Right lobe of liver (tissue), 6 donors: ENCODE measurements at regions not wholly inside any gene's neighbourhood (a gene's known extent, or its start where the extent isn't known, plus 50 kb on each side); places are given as distances from the start of the nearest gene placed in this dataset.
A peak's percentile ranks its signal among the peaks of the same experiment; 100 is the strongest.

Experiments
- ATAC-seq, 4 donors: fragments of 200-7000 bp; cut with Tn5 transposase; one replicate each; pipeline ENCODE4 v1.9.1; 2020; ENCODE audit warnings: mild to moderate bottlenecking in 4 of 4, moderate library complexity in 4 of 4
- DNase-seq, 3 donors: peaks; one replicate each; pipeline ENCODE4 v3.0.0-alpha.2; 2020
- H3K27ac ChIP-seq, 3 donors: fragments of 200-600 bp; one replicate each; pipeline ENCODE4 v1.8.0; 2022
- H3K27me3 ChIP-seq, 2 donors: fragments of 200-600 bp; one replicate each; pipeline ENCODE4 v1.8.0; 2022
- H3K36me3 ChIP-seq, 4 donors: fragments of 200-600 bp; sonication (generic) in 1 of 4; one replicate each; pipeline versions ENCODE4 v1.5.1 to v1.8.0; 2017 to 2022; ENCODE audit warnings: control low read depth in 1 of 4
- H3K4me1 ChIP-seq, 4 donors: fragments of 200-600 bp; sonication (generic) in 1 of 4; one replicate each; pipeline versions ENCODE4 v1.5.1 to v1.8.0; 2017 to 2022; ENCODE audit warnings: control low read depth in 1 of 4
- H3K4me3 ChIP-seq, 3 donors: fragments of 200-600 bp; one replicate each; pipeline ENCODE4 v1.8.0; 2022
- H3K9me3 ChIP-seq, 4 donors: fragments of 200-600 bp; sonication (generic) in 1 of 4; one replicate each; pipeline versions ENCODE4 v1.5.1 to v1.8.0; 2017 to 2022; ENCODE audit warnings: control low read depth in 1 of 4
- POLR2A ChIP-seq: fragments of 450-650 bp; IDR thresholded peaks from one replicate; pipeline ENCODE4 v1.6.1; 2017; ENCODE audit warnings: antibody characterized with exemption, mild to moderate bottlenecking
- WGBS: methylation state at CpG from one replicate; pipeline ENCODE4 v1.1.6; 2018; ENCODE audit warnings: low coverage, low lambda C conversion rate; ENCODE audit not compliant: insufficient coverage; ENCODE audit errors: missing lambda C conversion rate; 5-methylcytosine and 5-hydroxymethylcytosine counted together
- intact Hi-C, 2 donors: fragments of 100-400 bp; cut with DNase I; formaldehyde crosslinking; loops; one replicate each; pipeline versions ENCODE4 v1.11.2 to v1.14.1; 2022
- TF ChIP-seq, protein P1 (sequence below), 4 donors: fragments of 200-600 bp in 3 of 4; fragments of 450-650 bp in 1 of 4; IDR thresholded peaks; one replicate each; pipeline versions ENCODE4 v1.5.1 to v1.8.0; 2016 to 2022; ENCODE audit warnings: antibody characterized with exemption in 4 of 4, mild to moderate bottlenecking in 2 of 4
- donor health status: DM: no; HTN: yes; CAD: no.
- donor health status: DM: no; HTN: no; CAD: no.
- donor health status: DM: no; HTN: no; CAD: no.
- donor health status: DM: no; HTN: yes; CAD: no.
- donor health status: DM: no; HTN: yes; CAD: no.

GRCh38 chr3:144351011-144351410 is 379.4 kb downstream of the DIPK2A start:
- ATAC-seq: peak in 3 of 4 donors; percentile 16 to 43 (median 42)
- no peak overlapping the region for H3K27ac ChIP-seq

DNA sequence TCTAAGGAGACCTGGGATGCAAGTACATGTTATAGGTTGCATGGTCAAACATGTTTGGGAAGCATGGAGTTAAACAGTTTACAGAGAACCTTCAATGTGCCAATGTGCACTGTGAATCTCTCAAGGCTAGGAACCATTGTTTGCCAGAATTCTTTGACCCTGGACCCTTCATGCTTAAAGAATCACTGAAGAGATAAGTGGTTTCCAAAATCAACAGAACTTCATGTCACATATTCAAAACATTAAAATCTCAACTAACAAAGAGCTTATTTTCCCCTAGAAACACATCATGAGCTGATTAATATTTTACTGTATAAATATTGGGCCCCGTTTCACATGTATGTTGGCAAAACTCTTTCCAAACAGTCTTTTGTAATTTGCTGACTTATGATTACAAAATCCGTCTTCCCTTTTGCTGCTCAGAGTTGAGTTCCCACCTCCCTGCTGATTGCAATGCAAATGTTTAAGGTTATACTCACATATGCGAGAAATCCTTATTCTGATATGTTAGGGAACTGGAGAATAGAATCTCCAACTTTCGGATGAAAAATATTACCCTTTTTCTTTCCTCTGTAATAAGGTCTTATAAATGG is 380.2 kb downstream of the DIPK2A start:
- TF ChIP-seq POLR2A: no peak
- TF ChIP-seq, protein P1, sequence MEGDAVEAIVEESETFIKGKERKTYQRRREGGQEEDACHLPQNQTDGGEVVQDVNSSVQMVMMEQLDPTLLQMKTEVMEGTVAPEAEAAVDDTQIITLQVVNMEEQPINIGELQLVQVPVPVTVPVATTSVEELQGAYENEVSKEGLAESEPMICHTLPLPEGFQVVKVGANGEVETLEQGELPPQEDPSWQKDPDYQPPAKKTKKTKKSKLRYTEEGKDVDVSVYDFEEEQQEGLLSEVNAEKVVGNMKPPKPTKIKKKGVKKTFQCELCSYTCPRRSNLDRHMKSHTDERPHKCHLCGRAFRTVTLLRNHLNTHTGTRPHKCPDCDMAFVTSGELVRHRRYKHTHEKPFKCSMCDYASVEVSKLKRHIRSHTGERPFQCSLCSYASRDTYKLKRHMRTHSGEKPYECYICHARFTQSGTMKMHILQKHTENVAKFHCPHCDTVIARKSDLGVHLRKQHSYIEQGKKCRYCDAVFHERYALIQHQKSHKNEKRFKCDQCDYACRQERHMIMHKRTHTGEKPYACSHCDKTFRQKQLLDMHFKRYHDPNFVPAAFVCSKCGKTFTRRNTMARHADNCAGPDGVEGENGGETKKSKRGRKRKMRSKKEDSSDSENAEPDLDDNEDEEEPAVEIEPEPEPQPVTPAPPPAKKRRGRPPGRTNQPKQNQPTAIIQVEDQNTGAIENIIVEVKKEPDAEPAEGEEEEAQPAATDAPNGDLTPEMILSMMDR (IDR thresholded peaks at IDR 0.05): no peak
- Histone ChIP-seq H3K4me3 (no peak overlapping the region), H3K27ac (no peak overlapping the region), H3K4me1 (peaks cover 0 to 16% (median 2%) of the 10 kb centered on the region in 4 donors), H3K9me3 (no peaks in the 10 kb centered on the region), H3K36me3 (no peaks in the 10 kb centered on the region), H3K27me3 (no peaks in the 10 kb centered on the region)
- ATAC-seq (peak in 3 of 4 donors; percentile 43 to 55 (median 45)), DNase-seq (no peak)
- intact Hi-C loops: no loop called here
- WGBS: 39% methylated on average over 4 of the region's 4 CpGs

More at GRCh38 chr3:144351011-144351410, 379.4 kb downstream of the DIPK2A start:
- no peak for DNase-seq
- H3K4me3 ChIP-seq: no peak overlapping the region
- no peaks in the 10 kb centered on the region for H3K36me3 ChIP-seq
- H3K4me1 ChIP-seq: peaks cover 0 to 16% (median 2%) of the 10 kb centered on the region in 4 donors
- no peak for TF ChIP-seq POLR2A
- TF ChIP-seq, protein P1 (IDR thresholded peaks at IDR 0.05): no peak
- WGBS: 34% methylated on average over 2 of the region's 2 CpGs
- intact Hi-C loops: no loop called here
- H3K9me3 ChIP-seq: no peaks in the 10 kb centered on the region
- H3K27me3 ChIP-seq: no peaks in the 10 kb centered on the region

- Histone ChIP-seq H3K27me3 (no peaks in the 10 kb centered on the region), H3K27ac (no peak overlapping the region), H3K9me3 (no peaks in the 10 kb centered on the region), H3K36me3 (no peaks in the 10 kb centered on the region), H3K4me3 (no peak overlapping the region), H3K4me1 (no peaks in the 10 kb centered on the region)
- ATAC-seq (no peak), DNase-seq (no peak)
- TF ChIP-seq, protein P1 (IDR thresholded peaks at IDR 0.05): no peak
- TF ChIP-seq POLR2A: no peak
- intact Hi-C loops: no loop called here
- 35% methylated on average over 2 of the region's 2 CpGs for WGBS
Observed at GRCh38 chr3:144358191-144358590, 386.6 kb downstream of the DIPK2A start.

GRCh38 chr3:144361002-144361401 is 389.4 kb downstream of the DIPK2A start:
- Histone ChIP-seq H3K9me3 (no peaks in the 10 kb centered on the region), H3K36me3 (no peaks in the 10 kb centered on the region), H3K27me3 (no peaks in the 10 kb centered on the region), H3K27ac (no peak overlapping the region), H3K4me3 (no peak overlapping the region), H3K4me1 (no peaks in the 10 kb centered on the region)
- intact Hi-C loops: no loop called here
- no peak for ATAC-seq
- no peak for TF ChIP-seq POLR2A
- TF ChIP-seq, protein P1 (IDR thresholded peaks at IDR 0.05): no peak
- no peak for DNase-seq
- WGBS: 86% methylated on average over 1 of the region's 1 CpG
